ENCODE measurements at regions not wholly inside any gene's neighbourhood (a gene's known extent, or its start where the extent isn't known, plus 50 kb on each side); places are given as distances from the start of the nearest gene placed in this dataset.

DNA sequence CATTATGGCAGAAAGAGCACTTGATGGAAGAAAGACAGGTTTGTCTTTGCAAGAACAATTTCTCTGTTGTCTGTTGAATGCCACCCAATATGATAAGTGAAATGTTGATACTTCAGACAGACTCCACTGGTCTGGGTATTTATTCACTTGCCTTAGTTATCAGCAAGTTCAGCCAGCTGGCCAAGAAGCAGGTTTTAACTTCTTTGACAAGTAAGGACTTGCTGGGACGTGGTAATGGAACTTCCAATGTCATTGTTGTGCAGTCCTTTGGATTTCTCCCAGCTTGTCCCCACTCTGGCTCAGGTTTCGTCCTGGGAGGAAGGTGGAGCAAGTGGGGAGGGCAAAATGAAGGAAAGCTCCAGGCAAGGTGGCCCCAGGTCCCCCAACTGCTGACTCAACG lies 497.4 kb downstream of the RPS24 start:
- DNase-seq = no peak

DNA sequence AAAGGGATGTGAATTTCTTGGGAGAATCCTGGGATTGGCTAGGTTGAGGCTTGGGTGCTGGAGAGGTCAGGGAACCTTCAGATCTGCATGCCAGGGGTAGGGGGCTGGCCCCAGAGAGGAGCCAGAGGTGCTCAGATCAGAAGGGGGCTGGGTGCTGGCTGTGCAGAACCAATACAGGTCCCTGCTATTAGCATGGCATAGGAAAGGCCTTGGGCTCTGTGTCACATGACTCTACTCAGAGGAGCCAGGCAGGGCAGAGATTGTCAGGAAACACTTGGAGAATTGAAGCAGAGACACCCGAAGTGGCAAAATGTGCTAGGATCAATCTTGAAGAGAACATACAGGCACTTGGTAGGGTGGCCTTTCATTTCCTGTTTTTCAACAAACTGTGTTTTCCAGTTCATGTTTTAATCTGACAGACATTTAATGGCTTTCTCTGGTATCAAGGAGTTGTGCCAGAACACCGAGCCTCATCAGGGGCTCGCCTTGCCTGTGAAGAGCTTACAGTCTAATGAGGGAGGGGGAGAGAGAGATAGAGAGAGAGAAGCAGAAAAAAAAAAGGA lies 498.9 kb downstream of the RPS24 start:
- no peak for DNase-seq

DNA sequence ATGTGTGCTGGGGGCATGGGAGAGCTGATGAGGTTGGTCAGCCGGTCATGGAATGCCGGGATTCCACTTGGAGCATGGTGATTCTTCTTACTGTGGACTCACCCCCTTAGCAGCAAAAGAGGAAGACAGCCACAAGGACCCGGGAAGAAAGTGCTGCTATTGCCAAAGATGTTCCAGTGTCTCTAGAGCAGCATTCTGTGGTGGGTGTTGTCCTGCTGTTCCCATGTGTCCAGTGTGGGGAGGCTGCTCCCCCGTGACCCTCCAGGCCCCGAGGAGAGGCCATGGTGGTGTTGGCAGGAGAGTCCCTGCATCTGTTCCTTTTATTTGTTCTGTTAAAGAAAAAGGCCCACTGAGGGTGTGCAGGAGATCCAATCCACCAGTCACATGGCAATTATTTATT lies 499.4 kb downstream of the RPS24 start:
- no peak for DNase-seq

DNA sequence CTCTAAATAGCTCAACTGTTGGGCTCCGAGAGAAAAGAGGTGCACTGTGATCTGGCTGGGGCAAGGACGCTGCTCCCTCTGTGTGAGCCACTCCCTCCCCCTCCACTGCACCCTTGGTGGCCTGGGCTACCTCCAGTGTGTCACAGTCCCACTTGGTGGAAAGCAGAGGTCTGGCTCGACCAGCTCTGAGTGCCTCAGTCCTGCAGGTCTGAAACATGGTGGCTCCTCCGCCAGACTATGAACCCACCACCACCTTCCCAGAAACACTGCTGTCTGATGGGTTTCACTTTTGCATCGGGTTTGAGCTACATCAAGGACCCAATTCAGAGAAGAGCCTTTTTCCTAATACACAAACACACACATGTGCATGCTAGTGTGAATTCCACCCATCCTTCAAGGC lies 500.1 kb downstream of the RPS24 start:
- DNase-seq = no peak

DNA sequence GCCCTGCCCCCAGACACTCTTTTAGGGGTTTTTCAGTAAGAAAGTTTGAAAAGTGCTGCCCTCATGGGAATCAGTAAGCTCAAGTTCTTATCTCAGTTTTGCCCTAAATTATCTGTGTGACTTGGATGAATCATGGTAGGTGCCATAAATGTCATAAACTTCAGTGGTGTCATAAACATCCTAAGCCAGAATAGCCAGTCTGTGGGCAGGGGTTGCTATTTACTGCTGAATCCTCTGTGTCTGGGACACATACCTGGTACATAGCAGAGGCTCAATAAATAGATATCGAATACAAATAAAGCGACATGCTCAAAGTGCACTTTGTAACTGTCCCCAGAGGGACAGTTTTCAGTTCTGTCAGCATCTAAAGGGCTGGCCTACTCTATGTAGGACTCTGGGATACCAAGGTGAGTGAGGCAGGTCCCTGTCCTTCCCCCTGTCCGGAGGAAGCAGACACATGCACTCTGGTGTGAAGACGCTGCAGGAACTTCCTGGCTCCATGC lies 502.1 kb downstream of the RPS24 start:
- no peak for DNase-seq

DNA sequence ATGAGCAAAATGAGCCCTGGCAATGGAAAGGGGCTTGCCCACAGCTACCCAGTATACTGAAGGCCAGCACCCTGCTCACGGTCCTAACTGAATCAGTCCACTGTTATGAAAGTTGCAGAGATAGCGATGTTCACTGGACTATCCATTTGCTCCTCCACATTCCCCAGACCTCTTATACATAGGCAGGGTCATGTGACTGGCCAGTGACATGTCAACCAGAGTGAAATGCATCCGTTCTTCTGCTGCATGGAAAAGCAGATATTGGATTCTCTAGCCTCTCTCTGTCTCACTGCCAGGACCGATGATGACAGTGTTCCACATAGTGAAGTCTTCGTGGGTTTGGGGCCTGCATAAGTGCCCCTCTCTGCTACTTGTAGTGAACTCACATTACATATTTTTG lies 503.4 kb downstream of the RPS24 start:
- no peak for DNase-seq

DNA sequence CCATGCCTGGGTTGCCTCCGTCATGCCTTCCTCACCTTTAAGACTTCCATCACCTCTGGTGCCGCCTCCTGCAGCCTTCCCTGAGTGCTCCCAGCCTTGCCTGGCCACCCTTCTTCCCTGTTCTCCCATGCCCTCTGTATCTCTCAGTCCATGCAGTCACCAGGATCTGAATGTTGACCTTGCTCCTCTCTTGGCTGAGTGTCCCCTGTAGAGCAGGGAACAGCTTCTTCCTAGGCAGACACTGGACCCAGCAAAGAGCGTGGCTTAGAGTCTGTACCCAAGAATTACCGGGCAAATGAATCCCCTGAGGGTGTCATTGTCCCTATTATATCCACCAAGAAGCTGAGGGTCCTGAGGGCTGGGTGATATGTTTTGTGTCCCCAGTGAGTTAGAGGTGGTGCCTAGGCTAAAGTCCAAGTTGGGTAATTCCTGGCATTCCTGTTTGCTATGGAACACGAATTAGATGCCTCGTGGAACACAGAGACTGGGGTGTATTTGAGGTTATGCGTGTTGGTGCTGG lies 505.6 kb downstream of the RPS24 start:
- no peak for DNase-seq

DNA sequence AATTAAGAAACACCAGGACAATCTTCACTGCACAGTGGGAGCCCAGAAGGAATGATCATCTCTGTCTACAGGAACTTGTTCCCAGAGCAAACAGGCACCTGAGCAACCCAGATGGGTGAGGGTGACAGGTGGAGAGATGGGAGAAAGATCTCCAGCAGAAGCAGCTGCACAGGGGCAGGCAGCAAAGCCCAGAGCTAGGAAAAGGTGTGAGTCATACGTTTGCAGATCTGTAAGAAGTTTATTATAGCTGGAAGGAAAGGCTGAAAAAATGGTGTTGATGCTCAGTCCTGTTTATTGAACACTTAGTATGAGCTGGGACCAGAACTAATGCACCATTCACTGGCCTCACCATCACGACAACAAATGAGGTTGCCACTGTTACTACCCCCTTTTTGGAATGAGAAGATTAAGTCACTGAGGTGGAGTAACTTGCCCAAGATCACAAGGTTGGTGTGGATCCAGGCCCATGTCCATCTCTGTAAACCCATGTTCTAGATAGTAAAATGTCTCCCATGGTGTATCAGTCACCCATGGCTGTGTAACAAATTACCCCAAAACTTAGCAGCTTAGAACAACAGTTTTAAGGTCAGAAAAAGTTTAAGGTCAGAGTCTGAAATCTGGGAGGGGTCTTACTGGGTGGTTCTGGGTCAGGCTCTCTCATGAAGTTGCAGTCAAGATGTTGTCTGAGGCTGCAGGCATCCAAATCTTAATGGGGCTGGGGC lies 506.9 kb downstream of the RPS24 start:
- DNase-seq = no peak

DNA sequence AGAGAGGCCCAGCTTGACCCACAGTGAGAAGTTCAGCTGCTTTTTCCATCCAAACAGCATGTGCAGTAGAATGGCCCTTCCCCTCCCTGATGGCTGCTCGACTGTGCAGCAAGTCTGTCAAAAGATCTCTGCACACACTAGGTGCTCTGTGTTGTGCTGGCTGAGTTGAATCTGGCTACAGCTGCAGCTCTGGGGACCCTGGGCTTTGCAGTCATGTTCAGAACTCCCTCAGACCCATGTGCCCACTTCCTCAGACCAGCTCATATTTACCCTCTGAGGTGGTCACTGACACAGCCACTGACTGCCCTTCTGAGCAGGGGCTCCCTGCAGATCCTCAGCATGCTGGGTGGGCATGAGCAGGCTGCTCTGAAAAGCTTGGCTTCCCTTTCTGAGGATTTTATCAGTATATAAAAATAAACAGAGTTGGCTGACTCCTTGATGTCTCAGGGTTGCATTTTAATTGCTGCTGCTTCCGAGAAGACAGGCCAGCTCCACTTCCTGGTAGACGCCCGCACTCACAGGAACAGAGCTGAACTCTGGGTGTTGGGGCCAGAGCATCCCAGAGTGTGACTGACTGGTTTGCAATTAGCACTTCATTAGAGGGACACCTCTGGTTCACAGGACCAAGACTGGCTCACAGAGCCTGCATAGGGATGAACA lies 507.9 kb downstream of the RPS24 start:
- DNase-seq = no peak

DNA sequence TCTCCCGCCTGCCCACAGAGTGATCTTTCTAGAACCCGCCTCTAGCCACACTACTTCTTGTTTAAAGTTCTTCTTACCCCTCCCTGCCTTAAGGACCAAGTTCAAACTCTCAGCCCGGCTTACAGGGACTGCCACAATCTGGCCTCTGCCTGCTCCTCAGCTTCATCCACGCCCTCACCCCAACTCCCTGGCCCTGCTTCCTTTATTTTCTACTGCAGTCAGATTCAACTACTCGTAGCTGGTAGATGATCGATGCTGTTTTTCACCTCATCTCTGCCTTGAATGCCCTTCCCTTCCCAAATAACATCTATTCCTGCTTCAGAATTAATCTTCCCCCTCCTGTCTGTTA lies 508.5 kb downstream of the RPS24 start:
- no peak for DNase-seq

DNA sequence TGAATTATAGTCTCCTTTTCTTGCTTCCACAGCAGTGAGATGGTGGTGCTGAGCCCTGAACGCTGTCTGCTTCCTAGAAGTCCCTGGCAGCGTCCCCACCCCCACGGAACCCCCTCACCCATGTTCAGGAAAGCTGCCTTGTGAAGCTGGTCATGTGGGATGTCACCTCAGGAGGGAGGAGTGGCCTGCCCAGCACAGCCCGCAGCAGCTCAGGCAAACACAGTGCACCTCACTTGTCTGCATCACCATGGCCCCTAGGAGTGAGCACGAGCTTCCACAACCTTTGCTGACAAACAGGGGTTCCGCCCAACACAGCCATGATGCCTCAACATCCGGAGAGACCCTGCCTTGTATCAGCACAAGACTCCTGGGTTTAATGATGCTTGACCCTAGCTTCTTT lies 508.9 kb downstream of the RPS24 start:
- DNase-seq = no peak

DNA sequence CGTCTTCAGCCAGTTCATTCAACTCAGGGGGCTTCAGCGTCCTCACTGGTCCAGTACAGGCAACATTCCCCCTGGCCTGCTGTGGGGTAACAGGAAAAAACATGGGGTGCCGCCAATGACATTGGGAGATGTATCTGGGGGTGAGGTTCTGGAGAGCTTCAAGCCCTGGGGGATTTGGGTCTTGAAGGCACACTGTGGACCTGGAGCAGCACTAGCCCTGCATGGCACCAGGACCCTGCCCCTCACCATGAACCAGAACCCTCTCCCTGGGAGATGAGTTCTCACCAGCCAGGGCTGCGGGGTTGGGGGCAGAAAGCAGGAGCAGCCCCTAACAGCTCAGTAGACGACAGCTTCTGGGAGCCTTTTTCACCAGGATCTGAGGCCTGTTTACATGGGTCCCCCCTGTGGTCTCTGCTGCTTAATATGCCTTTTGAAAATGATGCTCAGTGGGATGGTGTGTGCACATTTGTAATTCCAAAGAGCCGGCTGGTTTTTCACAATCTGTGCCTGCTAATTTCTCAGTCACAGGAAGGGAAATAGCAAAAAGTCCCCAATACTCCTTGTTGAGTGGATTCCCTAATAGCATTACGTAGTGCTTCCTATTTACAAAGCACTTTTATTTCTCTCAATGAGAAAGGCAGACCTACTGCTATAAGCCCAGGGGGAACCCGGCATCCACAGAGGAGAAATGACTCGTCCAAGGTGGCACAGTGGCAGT lies 509.5 kb downstream of the RPS24 start:
- DNase-seq = no peak

DNA sequence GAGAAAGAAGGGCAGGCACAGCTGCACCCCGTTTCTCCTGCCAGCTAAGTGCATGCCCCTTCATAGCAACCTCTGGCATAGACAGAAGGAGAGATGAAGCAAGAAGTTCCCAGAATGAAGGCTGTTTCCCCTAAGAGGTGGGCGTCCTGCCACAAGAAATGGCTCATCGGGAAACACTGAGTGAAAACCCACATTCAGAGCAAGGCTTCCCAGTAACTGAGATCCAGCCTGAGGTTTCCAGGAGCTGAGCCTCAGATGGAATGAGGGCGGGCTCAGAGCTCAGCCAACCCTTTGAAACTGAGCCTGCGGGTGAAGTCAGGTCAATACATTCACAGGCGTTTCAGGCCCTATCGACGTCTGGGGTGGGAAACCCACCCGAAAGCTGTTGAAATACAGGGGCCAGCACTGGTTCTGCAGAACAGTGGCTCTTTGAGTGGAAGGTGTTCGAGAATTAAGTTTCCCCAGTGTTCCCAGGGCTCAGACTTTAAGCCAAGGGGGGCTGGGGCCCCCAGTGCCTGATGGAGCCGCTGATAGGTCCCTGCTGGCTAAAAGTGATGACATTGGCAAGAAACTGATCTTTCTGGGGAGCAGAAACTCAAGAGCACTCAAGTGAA lies 510.2 kb downstream of the RPS24 start:
- DNase-seq = no peak

DNA sequence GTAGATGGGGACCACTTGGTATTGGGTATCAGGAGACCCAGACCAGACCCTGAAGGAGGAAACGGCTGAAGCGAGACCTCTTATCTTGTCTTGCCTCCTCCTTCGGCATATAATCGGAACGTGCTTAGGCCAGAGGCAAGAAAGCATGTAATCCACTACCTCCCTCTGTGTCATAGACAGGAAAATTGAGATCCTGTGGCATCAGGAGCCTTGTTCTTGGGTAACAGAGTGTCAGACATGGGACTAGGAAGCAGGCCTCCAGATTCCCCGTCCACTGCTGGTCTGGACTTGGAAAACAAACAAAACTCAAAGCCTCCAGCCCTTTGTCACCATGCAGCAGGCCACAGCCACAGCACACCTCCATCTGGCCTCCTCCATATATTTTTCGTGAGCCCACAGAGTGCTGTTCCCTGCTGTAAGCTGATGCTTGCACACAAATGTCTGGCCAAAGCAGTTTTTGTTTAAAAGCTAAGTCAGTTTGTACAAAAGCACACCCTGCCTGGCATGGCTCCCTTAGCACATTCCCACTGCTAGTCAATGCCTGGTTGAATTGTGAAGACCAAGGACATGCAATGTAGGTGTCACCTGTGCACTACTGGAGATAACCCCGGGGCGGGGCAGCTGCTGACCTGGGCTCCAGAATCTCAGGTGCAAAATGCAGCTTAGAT lies 510.9 kb downstream of the RPS24 start:
- DNase-seq = no peak

DNA sequence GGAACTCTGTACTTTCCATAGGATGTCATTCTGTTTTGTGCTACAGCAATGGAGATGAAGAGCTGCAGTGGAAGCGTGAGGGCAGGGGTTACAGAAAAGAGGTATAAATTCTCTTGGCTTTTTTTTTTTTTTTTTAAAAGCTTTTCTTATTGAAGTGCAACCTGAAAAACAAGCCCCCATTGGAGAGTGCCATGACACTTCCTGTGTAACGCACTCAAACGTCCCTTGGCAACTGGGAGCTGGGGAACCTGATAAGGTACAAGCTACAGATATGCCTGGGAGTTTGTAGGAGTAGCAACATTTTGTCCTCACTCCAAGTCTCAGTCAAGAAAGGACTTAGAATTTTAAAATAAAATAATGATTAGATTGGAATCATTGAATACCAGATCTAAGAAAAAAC lies 512.1 kb downstream of the RPS24 start:
- DNase-seq = no peak

DNA sequence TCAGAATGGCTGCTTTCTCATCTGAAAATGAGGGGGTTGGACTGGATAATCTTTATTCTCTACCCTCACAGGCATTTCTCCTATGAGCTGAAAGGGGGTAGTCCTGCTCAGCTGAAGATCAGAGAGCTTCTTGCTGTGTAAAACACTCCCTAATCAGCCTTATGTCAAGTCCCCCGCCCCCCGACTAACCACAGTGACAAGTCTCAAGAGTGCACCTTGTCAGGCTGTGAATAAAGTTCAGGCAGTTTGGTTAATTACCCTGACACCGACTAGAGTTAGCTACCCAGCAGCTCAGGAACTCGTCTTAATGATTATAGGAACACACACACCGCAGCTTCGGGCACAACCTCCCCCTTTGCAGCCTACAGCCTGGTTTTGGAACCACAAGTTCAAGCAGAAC lies 513.7 kb downstream of the RPS24 start:
- DNase-seq = no peak

DNA sequence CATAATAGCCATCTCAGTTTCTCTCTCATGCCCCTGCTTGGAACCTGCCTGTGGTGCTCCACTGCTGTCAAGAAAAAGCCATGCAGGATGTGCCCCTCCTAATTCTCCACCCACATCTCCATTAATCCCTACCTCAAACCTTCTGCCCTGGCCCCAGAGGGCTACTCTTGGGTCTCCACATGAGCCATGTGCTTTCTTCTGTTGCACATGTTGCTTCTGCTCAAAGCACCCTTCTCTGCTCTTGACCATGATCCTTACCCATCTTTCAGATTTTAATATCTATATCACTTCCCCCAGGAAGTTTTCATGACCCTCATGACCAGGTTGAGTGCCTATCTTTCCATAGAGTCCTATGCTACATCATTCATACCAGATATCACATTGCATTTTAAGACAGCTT lies 514.2 kb downstream of the RPS24 start:
- DNase-seq = no peak

DNA sequence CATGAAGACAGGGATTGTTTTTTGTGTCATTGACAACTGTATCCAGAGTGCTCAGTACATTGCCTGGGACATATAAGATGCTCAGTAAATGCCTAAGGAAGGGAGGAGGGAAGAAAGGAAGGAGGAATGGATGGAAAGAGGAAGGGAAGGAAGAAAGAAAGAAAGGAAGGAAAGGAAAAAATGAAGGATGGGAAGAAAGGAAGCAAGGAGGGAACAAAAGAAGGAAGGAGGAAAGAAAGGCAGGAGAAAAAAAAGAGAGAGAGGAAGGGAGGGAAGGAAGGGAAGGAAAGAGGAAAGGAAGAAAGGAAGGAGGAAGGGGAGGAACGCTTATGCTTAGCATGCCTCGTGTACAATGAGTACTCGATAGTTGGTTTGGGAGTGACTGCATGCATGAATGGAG lies 514.7 kb downstream of the RPS24 start:
- no peak for DNase-seq

DNA sequence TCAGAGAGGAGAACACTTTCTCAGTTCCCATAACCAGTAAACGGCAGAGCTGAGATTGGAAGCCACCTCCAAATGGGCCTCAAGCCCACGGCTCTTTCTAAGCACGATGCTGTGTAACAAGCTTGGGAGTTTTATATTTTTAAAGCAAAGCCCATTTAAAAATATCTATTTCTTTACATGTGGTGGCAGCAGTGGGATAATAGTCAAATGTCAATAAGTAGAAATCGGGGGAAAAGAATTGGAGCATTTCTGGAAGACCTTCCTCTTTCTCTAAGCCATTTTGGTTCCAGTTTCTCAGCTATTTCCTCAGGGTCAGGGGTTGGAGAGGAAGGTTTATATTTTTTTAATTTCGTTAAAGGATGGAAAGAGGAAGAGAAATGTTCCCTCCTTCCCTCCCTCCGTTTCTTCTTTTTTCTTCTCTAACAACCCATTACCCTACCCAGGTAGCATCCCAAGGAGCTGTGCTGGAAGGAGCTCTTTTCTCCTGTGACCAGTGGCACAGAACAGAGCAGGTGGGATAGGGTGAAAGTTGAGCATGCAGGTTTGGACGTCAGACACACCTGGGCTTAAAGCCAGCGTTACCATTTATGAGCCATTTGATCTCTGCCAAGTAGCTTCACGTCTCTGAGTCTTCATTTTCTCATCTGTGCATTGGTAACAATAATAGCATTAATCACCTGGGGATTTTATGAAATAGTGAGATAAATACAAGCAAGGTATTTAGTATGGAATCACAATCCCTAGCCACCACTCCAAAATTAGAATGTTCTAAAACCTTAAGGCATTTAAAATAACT lies 515.7 kb downstream of the RPS24 start:
- no peak for DNase-seq

DNA sequence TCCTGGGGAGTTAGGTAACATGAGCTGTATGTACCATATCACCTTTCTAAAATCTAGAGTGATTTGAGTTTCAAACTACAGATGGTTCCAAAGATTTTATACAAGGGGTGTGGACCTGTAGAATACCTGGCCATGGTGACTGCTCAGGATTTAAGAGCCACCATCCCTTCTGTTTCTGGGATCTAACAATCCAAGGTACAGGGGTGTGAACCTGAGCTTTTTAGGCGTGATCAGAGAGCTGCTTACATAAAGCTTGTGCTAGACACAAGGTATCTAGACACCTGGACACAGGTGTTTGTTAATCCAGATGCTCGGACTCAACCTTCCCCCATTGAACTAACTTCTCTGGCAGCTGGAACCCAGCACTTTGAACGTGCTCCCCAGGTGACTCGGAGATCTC lies 516.4 kb downstream of the RPS24 start:
- no peak for DNase-seq

DNA sequence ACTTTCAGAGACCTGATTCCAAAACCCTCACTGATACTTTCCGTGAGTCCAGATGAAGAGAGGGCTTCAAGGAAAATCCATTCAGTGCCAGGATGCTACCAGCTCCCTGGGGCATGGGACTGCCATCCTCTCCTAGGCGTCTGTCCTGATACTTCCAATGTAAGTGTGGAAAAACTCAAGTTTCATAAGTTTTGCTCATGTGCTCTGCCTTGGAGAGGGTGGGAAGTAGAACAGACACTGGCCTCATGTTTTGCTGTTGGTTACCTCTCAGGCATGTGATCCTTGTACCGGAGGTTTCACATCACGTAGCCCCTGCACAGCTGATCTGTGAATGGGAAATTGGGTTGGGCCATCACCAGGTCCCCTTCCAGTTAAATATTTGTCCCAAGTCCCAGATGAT lies 517.1 kb downstream of the RPS24 start:
- no peak for DNase-seq
